Endothelial cell of umbilical vein (primary cell): ENCODE measurements at regions not wholly inside any gene's neighbourhood (a gene's known extent, or its start where the extent isn't known, plus 50 kb on each side); places are given as distances from the start of the nearest gene placed in this dataset.

ENCODE experiments used
- BruUV-seq: library from RNA; stranded (reverse); fragments of 400-500 nt; replicated peaks from 2 replicates; lab custom pipeline; 2021; lab: Mats Ljungman, UMichigan
- CTCF ChIA-PET: fragments of 300-600, 350-600 bp; sonication (Branson Sonifier 250); formaldehyde crosslinking; loops from one replicate; lab custom pipeline; 2021; ENCODE audit warnings: antibody characterized with exemption, inconsistent platforms; lab: Charles Lee
- POLR2A ChIA-PET: fragments of 300-600, 350-600 bp; sonication (Branson Sonifier 250); formaldehyde crosslinking; loops from one replicate; lab custom pipeline; 2021; ENCODE audit warnings: antibody characterized with exemption, inconsistent platforms; lab: Charles Lee
- DNase-seq: peaks from one replicate; pipeline ENCODE4 v3.0.0-alpha.2; 2011; ENCODE audit warnings: low read depth, low spot score
- FAIRE-seq: peaks from 2 replicates; lab custom pipeline; 2011; peaks lifted over from hg19 to GRCh38; lab: Jason Lieb, UNC
- H2AFZ ChIP-seq: 2 replicates; pipeline ENCODE4 v1.6.0; 2012; ENCODE audit warnings: low read depth, low read length, control low read depth, inconsistent platforms
- H3K27ac ChIP-seq: 2 replicates; pipeline ENCODE4 v1.5.1; 2011; ENCODE audit warnings: low read depth, mild to moderate bottlenecking, control low read depth, low read length, moderate library complexity; ENCODE audit not compliant: insufficient read depth
- H3K27me3 ChIP-seq, 2 experiments: 2 replicates each; pipeline versions ENCODE4 v1.6.0 to v1.6.1; 2011; ENCODE audit warnings: low read length in 2 of 2, mixed read lengths in 1 of 2; ENCODE audit not compliant: control insufficient read depth in 2 of 2, insufficient read depth in 2 of 2
- H3K36me3 ChIP-seq, 2 experiments: 2 replicates in 1 of 2; 3 replicates in 1 of 2; pipeline ENCODE4 v1.5.1; 2011; ENCODE audit warnings: low read length in 2 of 2, mild to moderate bottlenecking in 1 of 2, moderate library complexity in 1 of 2; ENCODE audit not compliant: control insufficient read depth in 2 of 2, insufficient read depth in 2 of 2; ENCODE audit errors: extremely low read depth in 1 of 2
- H3K4me1 ChIP-seq: 3 replicates; pipeline ENCODE4 v1.5.1; 2011; ENCODE audit warnings: mild to moderate bottlenecking, low read length; ENCODE audit not compliant: control insufficient read depth, insufficient read depth; ENCODE audit errors: extremely low read depth
- H3K4me2 ChIP-seq: 2 replicates; pipeline ENCODE4 v1.6.1; 2011; ENCODE audit warnings: low read length, control low read depth, mixed read lengths; ENCODE audit not compliant: insufficient read depth
- H3K4me3 ChIP-seq, 3 experiments: fragments of 200-600 bp in 1 of 3; sonication (generic), shearing (Covaris generic) in 1 of 3; replicated peaks in 1 of 3; 2 replicates each; pipeline ENCODE4 v1.5.1; 2011 to 2016; ENCODE audit warnings: control low read depth in 3 of 3, low read length in 3 of 3, mild to moderate bottlenecking in 2 of 3, inconsistent platforms in 1 of 3, low read depth in 1 of 3, moderate library complexity in 1 of 3; ENCODE audit not compliant: insufficient read depth in 1 of 3
- H3K79me2 ChIP-seq: 2 replicates; pipeline ENCODE4 v1.6.0; 2012; ENCODE audit warnings: low read length, inconsistent platforms; ENCODE audit not compliant: control insufficient read depth, insufficient read depth
- H3K9ac ChIP-seq: replicated peaks from 2 replicates; pipeline ENCODE3; 2011; ENCODE audit warnings: low read length, control low read depth; ENCODE audit not compliant: insufficient read depth; ENCODE audit errors: extremely low read depth
- H3K9me1 ChIP-seq: replicated peaks from 3 replicates; pipeline ENCODE4 v1.6.0; 2011; ENCODE audit warnings: mild to moderate bottlenecking, low read length; ENCODE audit not compliant: control insufficient read depth, insufficient read depth; ENCODE audit errors: extremely low read depth
- H3K9me3 ChIP-seq: replicated peaks from 2 replicates; pipeline ENCODE4 v1.5.1; 2012; ENCODE audit warnings: low read length, inconsistent platforms; ENCODE audit not compliant: control insufficient read depth, insufficient read depth
- H4K20me1 ChIP-seq: replicated peaks from 2 replicates; pipeline ENCODE3; 2011; ENCODE audit warnings: mild to moderate bottlenecking, low read length; ENCODE audit not compliant: control insufficient read depth, insufficient read depth; ENCODE audit errors: extremely low read depth
- EZH2 ChIP-seq: IDR thresholded peaks from 2 replicates; pipeline ENCODE4 v1.6.1; 2012; ENCODE audit warnings: borderline replicate concordance, low read depth, mild to moderate bottlenecking, moderate library complexity, low read length, inconsistent platforms; ENCODE audit not compliant: severe bottlenecking
- FOS ChIP-seq: IDR thresholded peaks from 2 replicates; pipeline ENCODE4 v1.6.1; 2011; ENCODE audit warnings: mild to moderate bottlenecking, low read length, moderate library complexity, borderline replicate concordance; ENCODE audit not compliant: insufficient read depth
- GATA2 ChIP-seq: IDR thresholded peaks from 2 replicates; pipeline ENCODE4 v1.7.0; 2011; ENCODE audit warnings: low read depth, mild to moderate bottlenecking, moderate library complexity, mixed read lengths, low read length; ENCODE audit not compliant: insufficient read length, insufficient read depth
- JUN ChIP-seq: IDR thresholded peaks from 2 replicates; pipeline ENCODE4 v1.6.1; 2011; ENCODE audit warnings: borderline replicate concordance, low read depth; ENCODE audit not compliant: insufficient read length, insufficient read depth
- MAX ChIP-seq: IDR thresholded peaks from 2 replicates; pipeline ENCODE4 v1.6.1; 2011; ENCODE audit not compliant: insufficient read depth, insufficient read length
- MYC ChIP-seq: IDR thresholded peaks from one replicate; pipeline ENCODE4 v1.6.1; 2011; ENCODE audit warnings: mild to moderate bottlenecking, low read depth, low read length
- POLR2A ChIP-seq: IDR thresholded peaks from 2 replicates; pipeline ENCODE4 v1.6.1; 2012; ENCODE audit warnings: low read depth, mild to moderate bottlenecking, control low read depth, low read length
- POLR2AphosphoS5 ChIP-seq: IDR thresholded peaks from 2 replicates; pipeline ENCODE4 v1.6.1; 2012; ENCODE audit warnings: low read depth, mild to moderate bottlenecking, control low read depth, low read length, moderate library complexity; ENCODE audit not compliant: insufficient read depth
- dilution Hi-C: fragments of 300-500 bp; cut with MboI; formaldehyde crosslinking; loops from one replicate; pipeline ENCODE4 v1.15.0; 2019; ENCODE audit warnings: low sequenced_read_pairs; ENCODE audit not compliant: extremely low pct_ligation_motif_present
- intact Hi-C: fragments of 100-400 bp; cut with micrococcal nuclease; formaldehyde crosslinking; loops from one replicate; pipeline ENCODE4 v1.10.0; 2022
- TF ChIP-seq, protein P1 (sequence below), 2 donors: IDR thresholded peaks; 1 replicate in 1 of 2; 2 replicates in 1 of 2; pipeline ENCODE4 v1.5.1; 2011; ENCODE audit warnings: low read length in 2 of 2, mild to moderate bottlenecking in 2 of 2, moderate library complexity in 2 of 2, control low read depth in 1 of 2, inconsistent platforms in 1 of 2, low read depth in 1 of 2; ENCODE audit not compliant: insufficient read depth in 1 of 2; ENCODE audit errors: extremely low read depth in 1 of 2

DNA sequence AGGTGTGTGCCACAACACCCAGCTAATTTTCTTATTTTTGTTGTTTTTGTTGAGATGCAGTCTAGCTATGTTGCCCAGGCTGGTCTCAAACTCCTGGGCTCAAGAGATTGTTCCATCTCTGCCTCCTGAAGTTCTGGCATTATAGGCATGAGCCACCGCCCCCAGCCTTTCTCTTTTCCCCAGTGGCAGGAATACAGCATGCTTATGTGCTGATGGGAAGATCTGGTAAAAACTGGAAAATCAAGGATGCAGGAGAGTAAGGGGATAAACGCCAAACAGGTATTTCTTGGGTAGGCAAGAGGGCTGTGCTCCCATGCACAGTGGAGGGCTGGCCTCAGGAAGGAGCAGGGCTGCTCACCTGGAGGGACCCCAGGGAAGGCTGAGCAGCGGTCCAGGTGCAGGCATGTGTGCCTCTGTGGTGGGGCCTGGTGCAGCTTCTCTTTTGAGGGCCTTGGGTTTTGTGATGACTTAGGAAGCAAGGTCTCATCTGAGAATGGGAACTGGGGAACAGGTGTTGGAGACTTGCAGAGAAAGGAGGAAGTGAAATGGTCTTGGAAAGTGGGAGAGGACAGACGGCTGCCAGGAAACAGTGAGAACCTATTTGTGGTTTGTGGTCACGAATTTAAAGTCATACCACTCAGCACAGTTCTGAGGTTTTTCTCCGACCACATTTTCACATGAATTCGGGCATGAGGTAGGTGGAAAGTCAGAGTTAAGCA, 106.5 kb downstream of the TEX26 start:
- Histone ChIP-seq H3K36me3 (no peaks in the 10 kb centered on the region), H3K9ac (no peak overlapping the region), H2AFZ (no peak overlapping the region), H3K9me3 (no peaks in the 10 kb centered on the region), H4K20me1 (no peaks in the 10 kb centered on the region), H3K4me2 (no peak overlapping the region), H3K4me1 (no peaks in the 10 kb centered on the region), H3K27me3 (peaks cover 0 to 5% of the 10 kb centered on the region in 2 experiments), H3K27ac (no peak overlapping the region), H3K79me2 (no peaks in the 10 kb centered on the region), H3K9me1 (no peaks in the 10 kb centered on the region), H3K4me3 (no peak overlapping the region)
- no peak for TF ChIP-seq POLR2AphosphoS5
- TF ChIP-seq GATA2 = no peak
- no peak for TF ChIP-seq MAX
- no peak for TF ChIP-seq POLR2A
- no peak for TF ChIP-seq FOS
- no peak for TF ChIP-seq EZH2
- TF ChIP-seq MYC = no peak
- TF ChIP-seq, protein P1, sequence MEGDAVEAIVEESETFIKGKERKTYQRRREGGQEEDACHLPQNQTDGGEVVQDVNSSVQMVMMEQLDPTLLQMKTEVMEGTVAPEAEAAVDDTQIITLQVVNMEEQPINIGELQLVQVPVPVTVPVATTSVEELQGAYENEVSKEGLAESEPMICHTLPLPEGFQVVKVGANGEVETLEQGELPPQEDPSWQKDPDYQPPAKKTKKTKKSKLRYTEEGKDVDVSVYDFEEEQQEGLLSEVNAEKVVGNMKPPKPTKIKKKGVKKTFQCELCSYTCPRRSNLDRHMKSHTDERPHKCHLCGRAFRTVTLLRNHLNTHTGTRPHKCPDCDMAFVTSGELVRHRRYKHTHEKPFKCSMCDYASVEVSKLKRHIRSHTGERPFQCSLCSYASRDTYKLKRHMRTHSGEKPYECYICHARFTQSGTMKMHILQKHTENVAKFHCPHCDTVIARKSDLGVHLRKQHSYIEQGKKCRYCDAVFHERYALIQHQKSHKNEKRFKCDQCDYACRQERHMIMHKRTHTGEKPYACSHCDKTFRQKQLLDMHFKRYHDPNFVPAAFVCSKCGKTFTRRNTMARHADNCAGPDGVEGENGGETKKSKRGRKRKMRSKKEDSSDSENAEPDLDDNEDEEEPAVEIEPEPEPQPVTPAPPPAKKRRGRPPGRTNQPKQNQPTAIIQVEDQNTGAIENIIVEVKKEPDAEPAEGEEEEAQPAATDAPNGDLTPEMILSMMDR (IDR thresholded peaks at IDR 0.05; ENCODE audit: extremely low read depth in 1 of 2, insufficient read depth in 1 of 2, low read depth in 1 of 2, low read length in 2 of 2) = no peak
- TF ChIP-seq JUN = no peak
- no TSS peak for BruUV-seq
- FAIRE-seq (no peak), DNase-seq (no peak)
- intact Hi-C loops (no loop called here), dilution Hi-C loops (no loop called here)
- POLR2A ChIA-PET = interaction anchor here (0.6 kb wide), 1 partner anchor 965 kb away, joined by 12 read pairs; no protein-coding TSS in a partner anchor
- CTCF ChIA-PET = no interaction called here
